ENCODE measurements at regions not wholly inside any gene's neighbourhood (a gene's known extent, or its start where the extent isn't known, plus 50 kb on each side); places are given as distances from the start of the nearest gene placed in this dataset.

DNA sequence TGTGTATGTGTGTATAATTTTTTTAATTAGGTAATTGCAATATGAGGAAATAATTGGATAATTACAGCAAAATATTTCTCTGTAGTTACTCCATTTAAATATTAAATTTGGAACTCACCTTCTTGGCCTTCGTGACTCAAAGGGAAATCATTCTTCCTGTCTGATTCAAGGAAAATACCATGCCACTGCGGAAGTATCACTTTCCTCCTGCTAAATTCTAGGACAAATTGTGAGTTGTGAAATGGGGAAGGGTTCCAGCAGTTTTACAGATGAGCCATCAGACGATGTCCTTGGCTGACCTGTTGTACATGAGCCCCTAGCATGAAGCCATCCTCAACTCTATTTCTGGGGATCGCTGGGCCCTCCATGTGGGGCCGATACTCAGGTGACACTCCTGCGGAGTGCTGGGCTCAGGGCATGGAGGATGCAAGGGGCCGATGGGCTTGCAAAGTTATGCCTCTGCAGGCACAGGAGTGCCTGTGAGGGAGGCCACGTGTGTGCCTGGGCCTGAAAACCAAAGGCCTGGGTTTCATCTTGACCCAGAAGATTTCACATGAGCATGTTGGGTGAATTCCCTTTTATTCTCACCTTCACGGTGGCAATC lies 179.6 kb upstream of the TCERG1L start:
- DNase-seq (ENCODE audit: low read depth): no peak

DNA sequence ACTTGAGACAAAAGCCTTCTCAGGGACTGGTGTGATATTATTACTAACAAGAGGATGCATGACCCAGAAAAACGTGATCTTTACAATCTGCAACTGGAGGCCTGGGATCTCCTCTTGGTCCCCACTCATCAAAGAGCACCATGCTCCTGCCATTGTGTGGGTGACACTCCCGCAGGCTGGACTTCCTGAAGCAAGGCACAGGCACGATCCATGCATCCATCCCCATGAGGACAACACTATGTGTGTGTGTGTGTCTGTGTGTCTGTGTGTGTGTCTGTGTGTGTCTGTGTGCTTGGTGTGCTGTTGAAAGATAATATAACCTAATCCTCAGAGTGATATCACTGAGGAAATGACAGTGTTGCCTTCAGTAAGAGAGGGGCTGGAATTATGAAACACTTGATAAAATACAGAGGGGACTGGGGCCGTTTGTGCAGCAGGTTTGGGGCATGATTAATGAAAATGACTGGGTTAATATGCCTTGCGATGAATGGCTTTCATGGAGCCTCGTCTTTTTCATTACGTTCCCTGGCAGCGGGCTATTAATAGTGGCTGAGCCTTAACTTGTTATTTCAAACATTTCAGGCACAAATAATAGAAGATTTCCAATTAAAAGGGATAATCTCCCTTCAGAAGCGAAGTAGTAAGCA lies 180.8 kb upstream of the TCERG1L start:
- no peak for DNase-seq (ENCODE audit: low read depth)

DNA sequence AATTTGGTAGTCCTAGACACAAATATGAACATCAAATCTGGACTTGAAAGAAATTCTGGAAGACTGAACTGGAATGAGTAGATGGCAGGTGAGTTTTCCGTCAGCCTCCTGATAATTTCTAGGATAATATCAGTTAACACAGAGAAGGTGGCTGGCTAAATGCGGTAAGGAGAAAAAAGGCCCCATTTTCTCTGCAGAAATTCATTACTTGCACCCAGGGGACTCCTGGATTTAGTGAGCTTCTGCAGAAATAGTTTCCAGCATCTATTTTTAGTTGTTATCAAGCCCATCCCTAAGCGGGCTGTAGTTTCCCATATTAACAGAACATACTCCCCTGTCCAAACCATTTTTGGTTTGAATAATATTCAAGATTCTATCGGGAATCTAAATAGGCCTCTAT lies 181.9 kb upstream of the TCERG1L start:
- no peak for DNase-seq (ENCODE audit: low read depth)

DNA sequence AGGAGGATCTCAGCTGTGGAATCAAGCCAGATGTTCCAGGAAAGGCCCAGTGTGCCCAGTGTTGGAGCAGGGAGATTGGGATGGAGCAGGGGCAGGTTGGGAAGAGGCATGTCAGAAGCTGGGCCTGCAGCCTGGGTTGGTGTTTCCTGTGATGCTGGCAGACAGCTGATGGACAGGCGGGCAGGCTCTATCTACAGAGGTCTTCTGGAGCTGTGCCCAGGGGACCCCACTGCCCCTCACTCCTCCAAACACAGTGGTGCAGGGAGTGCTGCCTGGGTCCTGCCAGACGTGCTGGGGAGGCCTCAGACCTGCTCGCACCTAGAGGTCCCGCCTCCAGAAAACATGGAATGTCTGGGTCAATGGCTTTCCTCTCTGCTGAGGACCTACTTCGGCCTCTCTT lies 182.9 kb upstream of the TCERG1L start:
- DNase-seq (ENCODE audit: low read depth): no peak

- no peak for DNase-seq (ENCODE audit: low read depth)
Observed at GRCh38 chr10:131495224-131495623, 183.7 kb upstream of the TCERG1L start.

DNA sequence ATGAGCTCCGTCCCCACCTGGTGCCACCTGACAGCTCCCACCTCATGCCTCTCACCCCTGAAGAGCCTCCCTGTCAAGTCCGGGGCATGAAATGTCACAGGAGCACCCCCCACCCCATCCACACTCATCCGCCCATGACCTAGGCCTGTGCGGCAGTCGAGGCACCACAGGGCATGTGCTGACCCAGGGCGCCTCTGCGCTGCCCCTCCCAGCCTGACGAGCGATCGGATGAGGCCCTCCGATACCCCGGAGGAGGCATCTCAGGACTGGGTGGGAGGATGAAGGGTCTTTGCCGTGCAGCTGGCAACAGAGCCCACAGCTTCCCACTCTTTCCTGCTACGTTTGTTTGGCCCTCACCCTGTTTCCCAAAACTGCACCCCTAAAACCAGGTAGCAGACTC lies 184.4 kb upstream of the TCERG1L start:
- no peak for DNase-seq (ENCODE audit: low read depth)

GRCh38 chr10:131496351-131497052 lies 185.0 kb upstream of the TCERG1L start:
- DNase-seq (ENCODE audit: low read depth): no peak

- no peak for DNase-seq (ENCODE audit: low read depth)
Observed at GRCh38 chr10:131499566-131499965, 188.0 kb upstream of the TCERG1L start.

DNA sequence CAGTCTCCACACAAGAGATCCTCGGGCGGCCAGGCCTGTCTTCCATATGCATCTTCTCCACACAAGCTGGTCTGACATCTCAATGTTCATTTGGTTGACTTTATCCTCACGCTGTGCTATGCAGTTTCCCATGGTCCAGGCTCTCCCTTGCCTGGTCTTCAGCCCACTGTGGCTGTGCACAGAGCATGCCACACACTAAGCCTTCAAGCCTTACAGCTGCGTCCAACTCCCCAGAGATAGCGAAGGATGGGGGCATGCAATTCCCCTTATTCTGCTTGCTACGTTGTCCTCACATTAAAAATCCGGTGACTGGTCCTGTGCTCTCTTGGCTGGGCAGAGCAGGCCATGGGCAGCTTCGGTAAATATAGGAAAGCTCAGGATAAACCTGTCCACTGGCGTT lies 188.7 kb upstream of the TCERG1L start:
- no peak for DNase-seq (ENCODE audit: low read depth)

DNA sequence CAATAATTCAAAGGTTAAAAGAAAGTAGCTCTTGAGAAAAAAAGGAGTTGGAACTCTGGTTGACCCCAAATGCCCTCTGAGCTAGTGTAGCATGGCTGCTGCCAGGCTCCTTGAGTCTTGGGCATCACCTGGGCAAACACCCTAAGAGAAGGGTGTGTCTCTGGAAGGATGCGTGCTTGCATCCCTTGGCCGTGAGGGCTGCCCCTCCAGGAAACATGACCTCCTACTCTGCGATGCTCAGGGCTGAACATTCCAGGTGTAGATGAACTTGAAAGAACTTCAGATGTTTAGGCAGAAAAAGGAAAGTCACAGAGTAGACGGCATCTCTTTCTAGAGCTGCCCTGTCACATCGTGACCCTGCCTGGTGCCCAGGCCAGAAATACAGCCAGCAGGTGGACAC lies 189.4 kb upstream of the TCERG1L start:
- no peak for DNase-seq (ENCODE audit: low read depth)

DNA sequence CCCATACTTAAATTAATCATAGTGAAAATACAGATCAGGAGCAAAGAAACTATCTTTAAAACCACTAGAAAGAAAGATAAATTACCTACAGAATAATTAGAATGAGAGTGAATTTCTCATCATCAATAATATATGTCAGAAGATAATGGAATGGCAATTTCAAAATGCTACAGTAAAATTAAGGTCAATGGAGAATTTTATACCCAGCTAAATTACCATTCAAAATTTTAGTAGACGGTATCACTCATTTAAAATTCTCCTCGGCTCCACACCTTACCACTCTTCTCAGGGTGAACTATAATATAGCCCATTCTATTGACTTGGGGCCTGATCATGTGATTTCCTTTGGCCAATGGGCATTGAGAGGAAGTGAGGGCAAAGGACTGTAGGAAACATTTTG lies 192.5 kb upstream of the TCERG1L start:
- no peak for DNase-seq (ENCODE audit: low read depth)

DNA sequence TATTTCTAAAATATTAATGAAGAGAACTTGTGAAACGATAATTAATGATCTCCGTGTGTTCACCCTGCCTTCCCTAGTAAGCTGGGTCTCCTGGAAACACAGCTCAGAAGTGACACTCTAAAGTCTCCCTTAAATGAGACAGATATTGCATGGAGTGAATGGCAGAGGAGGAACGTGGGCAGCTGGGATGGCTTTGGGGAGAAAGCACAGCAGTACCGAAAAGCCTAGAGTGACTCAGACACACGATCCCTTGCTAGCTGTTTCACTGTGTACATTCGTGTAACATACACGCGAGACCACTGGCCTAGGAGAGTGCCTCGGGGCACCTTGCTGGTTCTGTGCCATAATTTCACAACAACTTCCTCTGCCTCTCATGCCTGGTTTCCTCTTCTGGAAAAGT lies 199.9 kb upstream of the TCERG1L start:
- no peak for DNase-seq (ENCODE audit: low read depth)

DNA sequence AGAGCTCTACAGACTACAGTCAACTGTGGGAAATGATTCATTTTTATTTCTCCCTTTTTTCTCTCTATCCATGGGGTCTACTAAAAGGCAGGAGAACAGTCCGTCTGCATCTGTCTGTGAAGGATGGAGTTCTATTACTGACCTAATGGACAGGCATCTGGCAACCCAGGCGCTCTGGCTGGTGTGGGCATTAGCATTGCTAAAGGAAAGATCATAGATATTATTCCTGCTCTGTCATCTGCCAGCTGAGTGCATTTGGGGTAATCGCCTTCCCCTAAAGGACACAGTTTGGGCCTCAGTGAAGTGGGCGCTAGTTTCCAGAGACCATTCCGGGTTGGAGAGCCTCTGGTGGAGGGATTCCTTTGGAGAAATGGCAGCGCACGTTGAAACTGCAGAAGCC lies 201.3 kb upstream of the TCERG1L start:
- DNase-seq (ENCODE audit: low read depth): no peak

- no peak for DNase-seq (ENCODE audit: low read depth)
Observed at GRCh38 chr10:131513445-131513844, 201.9 kb upstream of the TCERG1L start.

GRCh38 chr10:131513901-131514300 lies 202.4 kb upstream of the TCERG1L start:
- no peak for DNase-seq (ENCODE audit: low read depth)

GRCh38 chr10:131514454-131514853 lies 202.9 kb upstream of the TCERG1L start:
- DNase-seq (ENCODE audit: low read depth): no peak

- no peak for DNase-seq (ENCODE audit: low read depth)
Observed at GRCh38 chr10:131516285-131516684, 204.8 kb upstream of the TCERG1L start.

DNA sequence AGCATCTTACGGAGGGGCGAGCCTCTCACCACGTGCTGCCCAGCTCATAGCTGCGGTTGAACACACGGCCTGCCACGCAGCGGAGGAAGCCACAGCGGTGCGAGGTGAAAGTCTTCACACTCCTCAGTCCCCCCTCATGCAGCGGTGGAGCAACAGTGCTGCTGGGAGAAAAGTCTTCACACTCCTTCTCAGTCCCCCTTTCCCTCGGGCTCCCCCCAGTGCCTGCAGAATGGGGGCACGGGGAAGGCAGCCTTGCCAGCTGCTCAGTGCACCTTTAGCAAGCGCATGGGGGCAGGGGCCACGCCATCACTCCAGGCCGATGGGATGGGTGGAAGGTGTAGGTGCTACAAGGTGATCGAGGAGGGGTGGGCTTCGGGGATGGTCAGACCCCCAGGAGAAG lies 206.3 kb upstream of the TCERG1L start:
- no peak for DNase-seq (ENCODE audit: low read depth)

GRCh38 chr10:131519723-131520605 lies 208.4 kb upstream of the TCERG1L start:
- DNase-seq (ENCODE audit: low read depth): no peak

- DNase-seq (ENCODE audit: low read depth): no peak
Observed at GRCh38 chr10:131531265-131532190, 220.0 kb upstream of the TCERG1L start.

- DNase-seq (ENCODE audit: low read depth): no peak
Observed at GRCh38 chr10:131532291-131532690, 220.8 kb upstream of the TCERG1L start.

All from EH (cell line).